Forelimb muscle (tissue), 1 donor: ENCODE measurements at regions not wholly inside any gene's neighbourhood (a gene's known extent, or its start where the extent isn't known, plus 50 kb on each side); places are given as distances from the start of the nearest gene placed in this dataset.
"Not testable (repeated sequence)": the region's sequence is repeated elsewhere in the genome, so short reads cannot be mapped to it uniquely, and the experiment has no call there.

Experiments used
- DNase-seq: peaks from one replicate; pipeline ENCODE4 v3.0.0-alpha.2; 2013; ENCODE audit warnings: low read depth

DNA sequence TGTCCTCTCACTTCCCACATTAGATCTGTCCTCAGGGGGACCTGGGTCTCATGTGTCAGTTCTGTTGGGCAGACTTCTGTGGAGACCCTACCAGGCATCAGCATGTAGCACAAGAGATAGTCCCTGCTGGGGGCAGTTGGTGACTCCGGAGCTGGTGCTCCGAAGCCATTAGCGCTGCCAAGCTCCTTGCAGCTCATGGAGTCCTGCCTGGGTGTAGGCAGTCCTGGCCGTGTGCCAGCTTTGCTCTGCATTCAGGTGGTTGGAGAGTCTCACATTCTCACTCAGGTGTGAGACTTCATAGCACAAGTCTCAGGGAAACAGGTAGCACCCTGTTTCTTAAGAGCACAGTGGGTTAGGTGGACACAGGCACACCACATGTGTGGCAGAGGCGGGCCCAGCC lies 202.3 kb downstream of the LIPI start:
- DNase-seq = not testable (repeated sequence)

DNA sequence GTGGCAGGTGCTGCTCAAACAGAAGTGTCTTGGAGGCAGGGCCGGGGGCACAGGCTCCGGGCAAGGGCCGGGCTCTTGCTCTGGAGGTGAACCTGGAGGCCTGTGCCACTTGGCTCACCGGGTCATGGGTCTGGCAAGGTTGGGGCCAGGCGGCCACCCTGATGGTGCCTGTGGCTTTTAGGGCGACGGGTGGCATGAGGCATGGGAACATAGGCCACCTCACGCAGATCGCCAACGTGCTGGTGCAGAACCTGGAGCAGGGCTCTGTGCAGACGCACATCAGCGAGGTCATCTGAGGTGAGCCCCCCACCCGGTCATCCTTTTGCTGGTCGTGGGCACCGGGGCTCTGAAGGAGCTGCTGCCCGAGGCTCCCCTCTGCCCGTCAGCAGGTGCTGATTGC lies 202.7 kb downstream of the LIPI start:
- not testable (repeated sequence) for DNase-seq

DNA sequence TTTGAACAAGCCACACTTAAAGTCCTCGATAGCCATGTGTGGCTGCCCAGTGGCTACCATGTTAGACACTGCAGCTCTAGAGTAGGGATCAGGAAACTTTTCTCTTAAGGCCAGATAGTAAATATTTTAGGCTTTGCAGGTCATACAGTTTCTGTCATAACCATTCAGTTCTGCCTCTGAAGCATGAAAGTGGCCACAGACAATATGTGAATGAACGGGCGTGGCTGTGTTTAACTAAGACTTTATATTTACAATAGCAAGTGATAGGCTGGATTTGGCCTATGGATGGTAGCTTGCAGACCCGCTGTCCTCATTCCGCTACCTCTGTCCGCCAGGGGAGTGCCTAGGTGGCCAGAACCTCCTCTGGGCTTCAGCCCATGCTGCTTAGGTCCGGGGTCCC lies 204.6 kb downstream of the LIPI start:
- DNase-seq = not testable (repeated sequence)

DNA sequence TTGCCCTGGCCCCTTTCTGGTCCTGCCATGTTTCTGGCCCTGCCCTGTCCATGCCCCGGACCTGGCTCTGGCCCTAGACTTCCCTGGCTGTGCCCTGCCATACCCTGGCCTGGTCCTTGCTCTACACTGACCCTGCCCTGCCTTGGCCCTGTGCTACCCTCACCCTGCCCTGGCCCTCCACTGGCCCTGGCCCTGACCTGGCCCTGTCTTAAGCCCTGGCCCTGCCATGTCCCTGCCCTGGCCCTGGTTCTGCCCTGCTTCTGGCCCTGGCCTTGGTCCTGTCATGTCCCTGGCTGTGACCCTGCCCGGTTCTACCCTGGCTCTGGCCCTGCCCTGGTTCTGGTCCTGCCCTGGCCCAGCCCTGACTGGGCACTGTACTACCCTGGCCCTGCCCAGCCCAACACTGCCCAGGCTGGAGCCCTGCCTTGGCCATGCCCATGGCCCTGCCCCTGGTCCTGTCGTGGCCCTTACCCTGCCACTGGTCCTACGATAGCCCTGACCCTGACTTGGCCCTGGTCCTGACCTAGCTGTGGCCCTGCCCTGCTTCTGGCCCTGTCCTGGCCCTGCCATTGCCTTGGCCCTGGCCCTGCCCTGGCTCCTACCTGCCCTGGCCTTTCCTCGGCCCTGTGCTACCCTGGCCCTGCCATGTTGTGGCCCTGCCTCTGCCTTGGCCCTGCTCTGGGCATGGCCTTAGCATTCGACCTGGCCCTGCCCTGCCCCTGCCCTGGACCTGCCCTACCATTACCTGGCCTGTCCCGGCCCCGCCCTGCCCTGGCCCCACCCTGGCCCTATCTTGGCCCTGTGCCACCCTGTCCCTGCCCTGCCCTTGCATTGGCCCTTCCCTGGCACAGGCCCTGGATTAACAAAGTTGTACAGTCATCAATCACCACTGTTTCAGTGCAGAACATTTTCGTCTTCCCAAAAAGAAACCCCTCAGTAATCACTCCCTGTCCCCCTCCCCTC lies 223.5 kb downstream of the LIPI start:
- DNase-seq = not testable (repeated sequence)

DNA sequence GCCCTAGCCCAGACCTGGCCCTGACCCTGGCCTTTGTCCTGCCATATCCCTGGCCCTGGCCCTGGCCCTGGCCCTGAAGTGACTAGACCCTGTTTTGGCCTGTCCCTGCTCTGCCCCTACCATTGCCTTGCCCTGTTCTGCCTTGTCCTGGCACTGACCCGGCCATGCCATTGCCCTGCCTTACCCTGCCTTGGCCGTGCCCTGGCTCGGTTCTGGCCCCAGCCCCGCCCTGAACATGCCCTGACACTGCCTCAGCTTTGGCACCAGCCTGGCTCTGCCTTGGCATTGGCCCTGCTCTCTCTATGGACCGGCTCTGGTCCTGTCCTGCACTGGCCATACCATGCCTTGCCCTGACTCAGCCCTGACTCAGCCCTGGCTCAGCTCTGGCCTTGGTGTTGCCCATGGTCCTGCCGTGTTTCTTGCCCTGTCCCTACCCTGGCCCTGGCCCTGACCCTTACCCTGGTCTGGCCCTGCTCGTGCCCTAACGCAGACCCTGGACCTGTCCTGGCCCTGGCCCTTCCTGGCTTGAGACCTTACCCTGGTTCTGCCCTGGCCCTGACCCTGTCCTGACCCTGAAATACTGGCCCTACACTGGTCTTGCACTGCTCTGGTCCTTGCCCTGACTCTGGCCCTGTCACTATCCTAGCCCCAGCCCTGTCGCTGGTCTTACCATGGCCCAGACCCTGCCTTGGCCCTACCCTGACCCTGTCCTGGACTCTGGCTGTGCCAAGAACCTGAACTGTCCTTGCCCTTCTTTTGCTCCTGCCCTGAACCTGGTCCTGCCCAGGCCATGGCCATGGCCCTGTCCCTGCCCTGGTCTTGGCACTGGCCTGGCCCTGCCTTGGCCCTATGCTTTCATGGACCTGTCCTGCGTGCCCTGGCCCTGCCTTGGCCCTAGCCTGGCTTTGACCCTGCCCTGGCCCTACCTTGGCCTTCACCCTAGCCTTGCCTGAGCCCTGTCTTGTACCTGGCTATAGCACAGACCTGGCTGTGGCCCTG lies 224.6 kb downstream of the LIPI start:
- DNase-seq = not testable (repeated sequence)

DNA sequence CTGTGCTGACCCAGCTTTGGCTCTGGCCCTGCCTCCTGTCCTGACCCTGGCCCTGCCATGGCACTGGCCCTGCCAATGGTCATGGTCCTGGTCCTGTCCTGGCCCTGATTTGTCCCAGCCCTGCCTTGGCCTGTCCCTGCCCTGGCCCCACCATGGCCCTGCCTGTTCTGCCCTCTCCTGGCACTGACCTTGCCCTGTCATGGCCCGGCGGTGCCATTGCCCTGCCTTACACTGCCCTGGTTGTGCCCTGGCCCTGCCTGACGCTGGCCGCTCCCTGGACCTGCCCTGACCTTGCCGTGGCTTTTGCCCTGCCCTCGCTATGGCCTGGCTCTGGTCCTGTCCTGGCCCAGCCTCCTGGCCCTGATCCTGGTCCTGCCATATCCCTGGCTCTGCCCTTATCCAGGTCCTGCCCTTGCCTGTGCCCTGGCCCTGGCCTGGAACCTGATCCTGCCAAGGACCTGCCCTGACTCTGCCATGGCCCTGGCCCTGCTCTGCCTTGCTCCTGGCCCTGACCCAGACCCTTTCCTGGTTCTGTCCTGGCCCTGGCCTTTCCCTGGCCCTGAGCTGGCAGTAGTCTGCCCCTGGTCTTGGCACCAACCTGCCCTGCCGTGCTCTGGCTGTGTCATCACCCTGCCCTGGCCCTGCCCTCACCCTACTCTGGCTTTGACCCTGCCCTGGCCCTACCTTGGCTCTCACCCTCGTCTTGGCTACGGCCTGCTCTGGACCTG lies 225.5 kb downstream of the LIPI start:
- DNase-seq = not testable (repeated sequence)

DNA sequence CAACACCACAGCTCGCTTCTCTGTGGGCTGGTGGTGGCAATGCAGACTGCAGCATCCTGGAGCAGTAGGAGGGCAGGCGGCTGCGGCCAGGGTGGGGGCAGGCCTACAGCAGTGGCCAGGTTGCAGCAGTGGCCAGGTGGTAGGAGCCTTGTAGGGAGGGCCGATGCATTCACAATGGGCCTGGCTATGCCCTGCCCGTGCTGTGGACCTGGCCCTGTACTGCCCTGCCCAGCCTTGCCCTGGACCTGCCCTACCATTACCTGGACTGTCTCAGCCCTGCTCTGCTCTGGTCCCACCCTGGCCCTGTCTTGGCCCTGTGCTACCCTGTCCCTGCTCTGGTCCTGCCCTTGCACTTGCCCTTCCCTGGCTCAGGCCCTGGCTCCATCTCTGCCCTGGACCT lies 226.0 kb downstream of the LIPI start:
- DNase-seq = not testable (repeated sequence)

DNA sequence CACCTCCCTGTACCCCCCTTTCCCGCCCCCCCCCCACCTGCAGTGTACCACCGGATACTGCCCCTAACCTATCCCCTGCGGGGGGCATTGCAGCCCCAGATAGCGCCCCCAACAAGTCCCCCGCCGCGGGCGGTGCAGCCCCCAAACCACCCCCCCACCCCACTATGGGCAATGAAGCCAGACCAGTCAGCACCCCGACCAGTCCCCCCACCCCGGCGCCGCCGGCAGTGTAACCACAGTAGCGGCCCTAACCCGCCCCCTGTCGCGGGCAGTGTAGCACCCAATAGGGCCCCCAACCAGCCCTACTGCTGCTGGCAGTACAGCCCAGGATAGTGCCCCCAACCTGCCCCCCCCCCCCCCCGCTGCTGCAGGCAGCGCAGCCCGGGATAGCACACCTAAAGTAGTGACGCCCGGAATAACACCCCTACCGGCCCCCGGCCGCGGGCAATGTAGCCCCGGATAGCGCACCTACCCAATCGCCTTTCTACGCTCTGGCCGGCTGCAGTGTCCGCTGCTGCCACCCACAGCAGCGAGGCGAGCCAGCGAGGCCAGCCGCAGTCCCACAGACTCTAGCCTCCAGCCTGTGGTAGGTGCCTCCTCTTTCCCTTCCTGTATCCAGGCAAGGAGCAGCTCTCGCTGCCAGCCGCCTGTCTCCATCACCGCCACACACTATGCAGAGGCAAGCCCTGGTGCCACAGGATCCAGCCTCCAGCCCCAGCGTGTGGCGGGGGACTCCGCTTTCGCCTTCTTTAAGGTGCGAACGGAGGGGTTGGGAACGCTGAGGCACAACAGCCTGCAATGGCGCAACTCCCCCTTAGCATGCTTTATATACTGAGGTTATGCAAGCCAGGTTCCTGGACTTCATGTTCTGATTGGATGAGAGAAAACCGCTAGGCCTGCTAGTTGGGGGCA lies 229.3 kb downstream of the LIPI start:
- DNase-seq = not testable (repeated sequence)

DNA sequence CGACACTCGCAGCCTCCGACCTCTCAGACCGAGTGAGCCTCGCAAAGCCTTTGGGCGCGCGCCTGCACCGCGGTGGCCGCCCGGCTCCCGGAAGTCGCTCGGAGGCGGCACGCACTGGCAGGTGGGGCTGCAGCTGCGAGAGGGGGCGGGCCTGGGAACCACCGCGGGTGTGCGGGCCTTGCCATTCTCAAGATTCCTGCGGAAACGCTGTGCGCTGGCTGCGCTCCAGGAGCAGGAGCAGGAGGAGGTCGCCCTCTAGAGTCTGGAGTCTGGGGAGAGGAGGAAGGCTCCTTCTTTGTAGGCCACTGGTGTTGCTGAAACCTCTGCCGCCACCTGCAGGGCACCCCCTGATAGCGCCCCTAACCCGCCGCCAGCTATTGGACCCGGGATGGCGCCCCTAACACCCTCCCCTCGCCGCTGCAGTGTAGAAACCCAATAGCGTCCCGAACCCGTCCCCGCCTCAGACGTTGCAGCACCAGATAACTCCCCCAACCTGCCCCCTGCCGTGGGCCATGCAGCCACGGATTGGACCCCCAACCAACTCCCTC lies 230.6 kb downstream of the LIPI start:
- DNase-seq = not testable (repeated sequence)

DNA sequence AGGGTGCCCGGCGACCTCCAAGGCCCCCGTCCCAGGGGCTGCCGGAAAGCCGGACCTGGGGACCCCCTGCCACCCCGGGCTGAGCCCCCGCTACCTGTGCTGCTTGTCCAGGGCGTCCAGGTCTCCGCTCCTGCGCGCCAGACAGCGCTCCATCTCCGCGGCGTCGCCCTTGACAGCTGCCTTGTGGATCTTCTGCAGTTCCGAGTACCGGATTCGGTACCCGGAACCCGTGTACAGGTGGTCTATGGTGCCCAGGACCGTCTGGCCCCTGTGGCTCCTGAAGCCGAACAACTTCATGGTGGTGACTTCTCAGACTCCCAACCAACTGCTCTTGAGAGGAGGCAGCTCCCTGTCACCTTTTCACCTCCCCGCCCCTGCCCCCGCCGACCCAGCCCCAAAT lies 231.1 kb downstream of the LIPI start:
- DNase-seq = not testable (repeated sequence)

DNA sequence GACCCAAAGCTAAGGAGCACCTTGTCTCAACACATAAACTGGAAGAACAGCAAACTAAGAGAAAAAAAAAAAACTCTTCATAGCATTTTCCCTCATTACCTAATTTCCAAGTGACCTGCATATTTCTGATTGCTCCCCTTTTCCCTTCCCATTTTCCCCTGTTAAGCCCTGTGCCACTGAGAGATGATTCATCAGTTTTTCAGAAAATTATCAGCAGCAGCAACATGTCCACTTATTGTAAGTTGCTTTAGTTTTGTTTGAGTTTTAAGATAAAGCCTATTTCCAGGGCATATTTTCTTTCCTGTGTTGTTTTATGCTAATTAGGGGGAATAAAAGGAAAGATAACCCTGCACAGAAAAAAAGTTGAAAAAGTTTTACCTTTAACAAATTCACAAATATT lies 236.2 kb downstream of the LIPI start:
- DNase-seq = not testable (repeated sequence)

DNA sequence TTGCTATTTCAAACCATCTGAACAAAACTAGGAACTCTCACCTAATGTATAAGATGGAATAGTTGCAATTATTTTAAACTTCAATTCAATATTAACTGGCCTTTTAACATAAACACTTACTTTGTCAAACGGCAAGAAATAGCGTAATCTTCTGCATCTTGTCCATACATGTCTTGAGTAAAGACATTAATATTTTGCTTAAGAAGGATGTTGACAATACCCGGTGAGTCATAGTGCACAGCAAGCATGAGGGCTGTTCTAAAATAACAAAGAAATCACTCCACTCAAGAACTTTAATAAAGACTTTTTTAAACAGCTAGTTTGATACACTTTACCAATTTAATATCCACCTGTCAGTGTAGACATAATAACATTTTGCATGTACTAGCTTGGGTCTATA lies 240.9 kb downstream of the LIPI start:
- DNase-seq = not testable (repeated sequence)

DNA sequence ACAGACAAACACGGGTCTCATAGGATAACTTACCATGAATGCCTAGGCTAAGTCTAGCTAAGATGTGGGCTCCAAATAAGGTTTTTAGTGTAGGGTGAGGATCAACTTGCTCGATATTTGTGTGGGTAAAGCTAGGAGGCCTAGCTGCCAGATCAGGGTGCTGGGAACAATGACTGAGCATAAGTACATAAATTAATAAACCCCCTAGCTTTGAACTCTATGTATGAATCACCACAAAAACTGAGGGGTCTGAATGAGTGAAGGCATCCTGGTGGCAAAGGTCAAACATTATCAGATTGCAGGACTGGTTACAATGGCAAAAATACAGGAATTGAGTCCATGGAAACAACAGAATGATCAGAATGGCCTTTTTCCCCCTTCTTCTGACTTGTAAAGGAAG lies 241.8 kb downstream of the LIPI start:
- DNase-seq = not testable (repeated sequence)

DNA sequence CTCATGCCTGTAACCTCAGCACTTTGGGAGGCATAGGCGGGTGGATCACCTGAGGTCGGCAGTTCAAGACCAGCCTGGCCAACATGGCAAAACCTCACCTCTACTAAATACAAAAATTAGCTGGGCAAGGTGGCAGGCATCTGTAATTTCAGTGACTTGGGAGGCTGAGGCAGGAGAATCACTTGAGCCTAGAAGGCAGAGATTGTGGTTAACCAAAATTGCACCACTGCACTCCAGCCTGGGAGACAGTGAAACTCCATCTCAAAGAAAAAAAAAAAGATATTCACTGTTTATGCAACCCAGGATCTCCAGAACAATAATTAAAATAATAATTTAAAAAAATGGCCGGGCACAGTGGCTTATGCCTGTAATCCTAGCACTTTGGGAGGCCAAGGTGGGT lies 247.5 kb downstream of the LIPI start:
- DNase-seq = not testable (repeated sequence)

DNA sequence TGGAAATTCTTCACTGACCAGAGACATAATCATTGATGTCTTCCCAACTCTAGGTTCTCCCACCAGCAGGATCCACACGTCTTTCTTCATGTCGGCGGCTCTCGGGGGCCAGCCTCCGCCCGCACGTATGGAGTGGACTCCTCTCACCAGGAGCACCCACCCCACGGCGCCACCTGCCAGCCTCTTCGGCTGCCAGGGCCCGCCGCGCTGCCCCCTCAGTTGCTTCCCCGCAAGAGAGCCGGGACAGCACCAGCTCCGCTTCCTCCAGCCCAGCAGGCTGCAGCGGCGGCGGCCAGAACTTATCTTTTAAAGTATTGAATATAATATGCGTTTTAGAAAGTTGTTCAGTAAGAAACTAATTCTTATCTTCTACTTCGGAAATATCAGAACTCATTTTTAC lies 273.5 kb downstream of the LIPI start:
- DNase-seq = no peak

DNA sequence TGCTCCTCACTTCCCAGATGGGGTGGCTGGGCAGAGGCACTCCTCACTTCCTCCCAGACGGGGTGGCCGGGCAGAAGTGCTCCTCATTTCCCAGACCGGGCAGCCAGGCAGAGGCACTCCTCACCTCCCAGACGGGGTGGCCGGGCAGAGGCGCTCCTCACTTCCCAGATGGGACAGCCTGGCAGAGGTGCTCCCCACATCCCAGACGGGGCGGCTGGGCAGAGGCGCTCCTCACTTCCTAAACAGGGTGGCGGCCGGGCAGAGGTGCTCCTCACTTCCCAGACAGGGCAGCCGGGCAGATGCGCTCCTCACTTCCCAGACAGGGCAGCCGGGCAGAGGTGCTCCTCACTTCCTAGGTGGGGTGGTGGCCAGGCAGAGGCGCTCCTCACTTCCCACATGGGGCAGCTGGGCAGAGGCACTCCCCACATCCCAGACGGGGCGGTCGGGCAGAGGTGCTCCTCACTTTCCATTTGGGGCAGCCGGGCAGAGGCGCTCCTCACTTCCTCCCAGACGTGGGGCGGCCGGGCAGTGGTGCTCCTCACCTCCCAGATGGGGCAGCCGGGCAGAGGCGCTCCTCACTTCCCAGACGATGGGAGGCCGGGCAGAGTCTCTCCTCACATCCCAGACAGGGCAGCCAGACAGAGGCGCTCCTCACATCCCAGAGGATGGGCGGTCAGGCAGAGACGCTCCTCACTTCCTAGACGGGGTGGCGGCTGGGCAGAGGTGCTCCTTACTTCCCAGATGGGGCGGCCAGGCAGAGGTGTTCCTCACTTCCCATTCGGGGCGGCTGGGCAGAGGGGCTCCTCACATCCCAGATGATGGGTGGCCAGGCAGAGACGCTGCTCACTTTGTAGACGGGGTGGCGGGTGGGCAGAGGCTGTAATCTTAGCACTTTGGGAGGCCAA lies 274.5 kb downstream of the LIPI start:
- DNase-seq = not testable (repeated sequence)

DNA sequence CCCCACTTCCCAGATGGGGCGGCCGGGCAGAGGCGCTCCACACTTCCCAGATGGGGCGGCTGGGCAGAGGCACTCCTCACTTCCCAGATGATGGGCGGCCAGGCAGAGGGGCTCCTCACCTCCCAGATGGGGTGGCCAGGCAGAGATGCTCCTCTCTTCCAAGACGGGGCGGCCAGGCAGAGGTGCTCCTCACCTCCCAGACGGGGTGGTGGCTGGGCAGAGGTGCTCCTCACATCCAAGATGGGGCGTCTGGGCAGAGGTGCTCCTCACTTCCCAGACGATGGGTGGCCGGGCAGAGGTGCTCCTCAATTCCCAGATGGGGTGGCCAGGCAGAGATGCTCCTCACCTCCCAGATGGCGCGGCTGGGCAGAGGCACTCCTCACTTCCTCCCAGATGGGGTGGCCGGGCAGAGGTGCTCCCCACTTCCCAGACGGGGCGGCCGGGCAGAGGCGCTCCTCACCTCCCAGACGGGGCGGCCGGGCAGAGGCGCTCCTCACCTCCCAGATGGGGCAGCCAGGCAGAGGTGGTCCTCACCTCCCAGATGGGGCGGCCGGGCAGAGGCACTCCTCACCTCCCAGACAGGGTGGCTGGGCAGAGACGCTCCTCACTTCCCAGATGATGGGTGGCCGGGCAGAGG lies 275.2 kb downstream of the LIPI start:
- not testable (repeated sequence) for DNase-seq

DNA sequence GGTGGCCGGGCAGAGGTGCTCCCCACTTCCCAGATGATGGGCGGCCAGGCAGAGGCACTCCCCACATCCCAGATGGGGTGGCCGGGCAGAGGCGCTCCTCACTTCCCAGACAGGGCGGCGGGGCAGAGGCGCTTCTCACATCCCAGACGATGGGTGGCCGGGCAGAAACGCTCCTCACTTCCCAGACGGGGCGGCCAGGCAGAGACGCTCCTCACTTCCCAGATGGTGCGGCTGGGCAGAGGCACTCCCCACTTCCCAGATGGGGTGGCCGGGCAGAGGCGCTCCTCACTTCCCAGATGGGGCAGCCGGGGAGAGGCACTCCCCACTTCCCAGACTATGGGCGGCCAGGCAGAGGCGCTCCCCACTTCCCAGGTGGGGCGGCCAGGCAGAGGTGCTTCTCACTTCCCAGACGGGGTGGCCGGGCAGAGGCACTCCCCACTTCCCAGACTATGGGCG lies 275.8 kb downstream of the LIPI start:
- DNase-seq = not testable (repeated sequence)
